ENCODE measurements at regions not wholly inside any gene's neighbourhood (a gene's known extent, or its start where the extent isn't known, plus 50 kb on each side); places are given as distances from the start of the nearest gene placed in this dataset.

GRCh38 chr7:26034391-26034790 is 117.6 kb upstream of the NFE2L3 start:
- no peaks in the 10 kb centered on the region for H3K4me1 ChIP-seq (ENCODE audit: control insufficient read depth in 3 of 3, insufficient read depth in 3 of 3, low read length in 3 of 3)
- H3K36me3 ChIP-seq (ENCODE audit: control insufficient read depth in 3 of 3, insufficient read depth in 3 of 3, low read length in 3 of 3), result no peaks in the 10 kb centered on the region
- no peak overlapping the region for H3K4me3 ChIP-seq (ENCODE audit: low read length in 3 of 3)
- H3K9ac ChIP-seq (ENCODE audit: low read depth in 1 of 3, low read length in 3 of 3), result no peak overlapping the region
- peaks cover 0 to 7% (median 0%) of the 10 kb centered on the region in 3 donors for H3K27me3 ChIP-seq (ENCODE audit: control insufficient read depth in 3 of 3, insufficient read depth in 3 of 3, low read length in 3 of 3)
- no peaks in the 10 kb centered on the region for H3K9me3 ChIP-seq (ENCODE audit: control insufficient read depth in 3 of 3, low read length in 3 of 3)
- H3K27ac ChIP-seq (ENCODE audit: low read depth, low read length), result no peak overlapping the region

- Histone ChIP-seq H3K4me3 (ENCODE audit: low read length in 3 of 3) (no peak overlapping the region), H3K27me3 (ENCODE audit: control insufficient read depth in 3 of 3, insufficient read depth in 3 of 3, low read length in 3 of 3) (peaks cover 3 to 17% (median 7%) of the 10 kb centered on the region in 3 donors), H3K36me3 (ENCODE audit: control insufficient read depth in 3 of 3, insufficient read depth in 3 of 3, low read length in 3 of 3) (no peaks in the 10 kb centered on the region), H3K9me3 (ENCODE audit: control insufficient read depth in 3 of 3, low read length in 3 of 3) (no peaks in the 10 kb centered on the region), H3K9ac (ENCODE audit: low read depth in 1 of 3, low read length in 3 of 3) (no peak overlapping the region), H3K4me1 (ENCODE audit: control insufficient read depth in 3 of 3, insufficient read depth in 3 of 3, low read length in 3 of 3) (no peaks in the 10 kb centered on the region), H3K27ac (ENCODE audit: low read depth, low read length) (no peak overlapping the region)
Observed at GRCh38 chr7:26035552-26035951, 116.4 kb upstream of the NFE2L3 start.

DNA sequence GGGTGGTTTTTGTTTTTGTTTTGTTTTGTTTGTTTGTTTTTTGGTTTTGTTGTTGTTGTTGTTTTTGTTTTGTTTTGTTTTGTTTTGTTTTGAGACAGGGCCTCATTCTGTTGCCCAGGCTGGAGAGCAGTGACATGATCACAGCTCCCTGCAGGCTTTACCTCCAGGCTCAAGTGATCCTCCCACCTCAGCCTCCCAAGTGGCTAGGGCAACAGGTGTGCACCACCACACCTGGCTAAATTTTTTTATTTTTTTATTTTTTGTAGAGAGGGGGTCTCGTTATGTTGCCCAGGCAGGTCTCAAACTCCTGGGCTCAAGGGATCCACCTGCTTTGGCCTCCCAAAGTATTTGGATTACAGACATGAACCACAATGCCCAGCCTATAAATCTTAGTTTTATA is 115.9 kb upstream of the NFE2L3 start:
- Histone ChIP-seq H3K9ac (ENCODE audit: low read depth in 1 of 3, low read length in 3 of 3) (no peak overlapping the region), H3K4me1 (ENCODE audit: control insufficient read depth in 3 of 3, insufficient read depth in 3 of 3, low read length in 3 of 3) (no peaks in the 10 kb centered on the region), H3K27me3 (ENCODE audit: control insufficient read depth in 3 of 3, insufficient read depth in 3 of 3, low read length in 3 of 3) (peaks cover 3 to 17% (median 7%) of the 10 kb centered on the region in 3 donors), H3K36me3 (ENCODE audit: control insufficient read depth in 3 of 3, insufficient read depth in 3 of 3, low read length in 3 of 3) (no peaks in the 10 kb centered on the region), H3K4me3 (ENCODE audit: low read length in 3 of 3) (no peak overlapping the region), H3K27ac (ENCODE audit: low read depth, low read length) (no peak overlapping the region), H3K9me3 (ENCODE audit: control insufficient read depth in 3 of 3, low read length in 3 of 3) (no peaks in the 10 kb centered on the region)

GRCh38 chr7:26038201-26038990 is 113.6 kb upstream of the NFE2L3 start:
- Histone ChIP-seq H3K9me3 (ENCODE audit: control insufficient read depth in 3 of 3, low read length in 3 of 3) (no peaks in the 10 kb centered on the region), H3K9ac (ENCODE audit: low read depth in 1 of 3, low read length in 3 of 3) (no peak overlapping the region), H3K36me3 (ENCODE audit: control insufficient read depth in 3 of 3, insufficient read depth in 3 of 3, low read length in 3 of 3) (no peaks in the 10 kb centered on the region), H3K4me3 (ENCODE audit: low read length in 3 of 3) (no peak overlapping the region), H3K27me3 (ENCODE audit: control insufficient read depth in 3 of 3, insufficient read depth in 3 of 3, low read length in 3 of 3) (peaks cover 3 to 23% (median 7%) of the 10 kb centered on the region in 3 donors), H3K27ac (ENCODE audit: low read depth, low read length) (no peak overlapping the region), H3K4me1 (ENCODE audit: control insufficient read depth in 3 of 3, insufficient read depth in 3 of 3, low read length in 3 of 3) (no peaks in the 10 kb centered on the region)

- H3K9me3 ChIP-seq (ENCODE audit: control insufficient read depth in 3 of 3, low read length in 3 of 3), result no peaks in the 10 kb centered on the region
- no peak overlapping the region for H3K27ac ChIP-seq (ENCODE audit: low read depth, low read length)
- H3K9ac ChIP-seq (ENCODE audit: low read depth in 1 of 3, low read length in 3 of 3), result no peak overlapping the region
- peaks cover 3 to 23% (median 7%) of the 10 kb centered on the region in 3 donors for H3K27me3 ChIP-seq (ENCODE audit: control insufficient read depth in 3 of 3, insufficient read depth in 3 of 3, low read length in 3 of 3)
- H3K4me1 ChIP-seq (ENCODE audit: control insufficient read depth in 3 of 3, insufficient read depth in 3 of 3, low read length in 3 of 3), result no peaks in the 10 kb centered on the region
- H3K36me3 ChIP-seq (ENCODE audit: control insufficient read depth in 3 of 3, insufficient read depth in 3 of 3, low read length in 3 of 3), result no peaks in the 10 kb centered on the region
- no peak overlapping the region for H3K4me3 ChIP-seq (ENCODE audit: low read length in 3 of 3)
Observed at GRCh38 chr7:26040085-26040484, 111.9 kb upstream of the NFE2L3 start.

DNA sequence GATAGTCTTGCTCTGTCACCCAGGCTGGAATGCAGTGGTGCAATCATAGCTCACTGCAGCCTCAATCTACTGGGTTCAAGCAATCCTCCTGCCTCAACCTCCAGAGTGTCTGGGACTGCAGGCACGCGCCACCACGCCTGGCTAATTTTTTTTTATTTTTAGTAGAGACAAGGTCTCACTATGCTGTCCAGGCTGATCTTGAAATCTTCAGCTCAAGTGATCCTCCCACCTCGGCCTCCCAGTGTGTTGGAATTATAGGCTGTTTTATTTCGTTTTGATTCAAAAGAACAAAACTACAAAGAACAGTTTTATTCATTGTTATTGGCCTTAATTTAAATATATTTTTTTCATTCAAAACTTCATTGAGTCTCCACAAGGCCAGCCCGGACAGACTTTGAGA is 109.8 kb upstream of the NFE2L3 start:
- H3K4me3 ChIP-seq (ENCODE audit: low read length in 3 of 3), result no peak overlapping the region
- no peaks in the 10 kb centered on the region for H3K4me1 ChIP-seq (ENCODE audit: control insufficient read depth in 3 of 3, insufficient read depth in 3 of 3, low read length in 3 of 3)
- H3K9ac ChIP-seq (ENCODE audit: low read depth in 1 of 3, low read length in 3 of 3), result no peak overlapping the region
- no peaks in the 10 kb centered on the region for H3K36me3 ChIP-seq (ENCODE audit: control insufficient read depth in 3 of 3, insufficient read depth in 3 of 3, low read length in 3 of 3)
- H3K27me3 ChIP-seq (ENCODE audit: control insufficient read depth in 3 of 3, insufficient read depth in 3 of 3, low read length in 3 of 3), result peaks cover 3 to 23% (median 7%) of the 10 kb centered on the region in 3 donors
- no peak overlapping the region for H3K27ac ChIP-seq (ENCODE audit: low read depth, low read length)
- H3K9me3 ChIP-seq (ENCODE audit: control insufficient read depth in 3 of 3, low read length in 3 of 3), result no peaks in the 10 kb centered on the region

DNA sequence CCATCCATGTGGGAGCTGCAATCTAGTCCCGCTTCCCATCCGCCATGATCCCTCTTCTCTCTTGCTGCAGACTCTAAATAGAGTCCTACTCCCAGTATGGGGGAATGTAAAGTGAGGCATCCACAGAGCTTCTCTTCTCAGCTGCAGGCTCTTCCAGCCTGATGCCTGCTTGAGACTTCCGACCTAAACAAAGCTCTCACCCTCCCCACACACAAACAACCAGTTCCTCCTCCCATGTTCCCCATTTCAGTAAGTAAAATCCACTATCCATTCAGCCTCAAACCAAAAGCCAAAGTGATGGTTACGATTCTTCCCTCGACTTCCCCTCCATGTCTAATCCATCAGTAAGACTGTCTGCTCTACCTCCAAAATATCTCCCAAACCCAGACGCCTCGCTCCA is 108.2 kb upstream of the NFE2L3 start:
- Histone ChIP-seq H3K27ac (ENCODE audit: low read depth, low read length) (no peak overlapping the region), H3K9me3 (ENCODE audit: control insufficient read depth in 3 of 3, low read length in 3 of 3) (no peaks in the 10 kb centered on the region), H3K36me3 (ENCODE audit: control insufficient read depth in 3 of 3, insufficient read depth in 3 of 3, low read length in 3 of 3) (no peaks in the 10 kb centered on the region), H3K4me3 (ENCODE audit: low read length in 3 of 3) (no peak overlapping the region), H3K9ac (ENCODE audit: low read depth in 1 of 3, low read length in 3 of 3) (no peak overlapping the region), H3K4me1 (ENCODE audit: control insufficient read depth in 3 of 3, insufficient read depth in 3 of 3, low read length in 3 of 3) (no peaks in the 10 kb centered on the region), H3K27me3 (ENCODE audit: control insufficient read depth in 3 of 3, insufficient read depth in 3 of 3, low read length in 3 of 3) (peaks cover 3 to 18% (median 7%) of the 10 kb centered on the region in 3 donors)

- H3K9ac ChIP-seq (ENCODE audit: low read depth in 1 of 3, low read length in 3 of 3), result no peak overlapping the region
- no peaks in the 10 kb centered on the region for H3K9me3 ChIP-seq (ENCODE audit: control insufficient read depth in 3 of 3, low read length in 3 of 3)
- no peak overlapping the region for H3K27ac ChIP-seq (ENCODE audit: low read depth, low read length)
- peaks cover 3 to 18% (median 7%) of the 10 kb centered on the region in 3 donors for H3K27me3 ChIP-seq (ENCODE audit: control insufficient read depth in 3 of 3, insufficient read depth in 3 of 3, low read length in 3 of 3)
- H3K4me1 ChIP-seq (ENCODE audit: control insufficient read depth in 3 of 3, insufficient read depth in 3 of 3, low read length in 3 of 3), result no peaks in the 10 kb centered on the region
- no peaks in the 10 kb centered on the region for H3K36me3 ChIP-seq (ENCODE audit: control insufficient read depth in 3 of 3, insufficient read depth in 3 of 3, low read length in 3 of 3)
- H3K4me3 ChIP-seq (ENCODE audit: low read length in 3 of 3), result no peak overlapping the region
Observed at GRCh38 chr7:26044320-26044719, 107.7 kb upstream of the NFE2L3 start.

GRCh38 chr7:26046150-26046549 is 105.8 kb upstream of the NFE2L3 start:
- H3K27ac ChIP-seq (ENCODE audit: low read depth, low read length), result no peak overlapping the region
- no peaks in the 10 kb centered on the region for H3K4me1 ChIP-seq (ENCODE audit: control insufficient read depth in 3 of 3, insufficient read depth in 3 of 3, low read length in 3 of 3)
- no peaks in the 10 kb centered on the region for H3K9me3 ChIP-seq (ENCODE audit: control insufficient read depth in 3 of 3, low read length in 3 of 3)
- no peak overlapping the region for H3K4me3 ChIP-seq (ENCODE audit: low read length in 3 of 3)
- H3K27me3 ChIP-seq (ENCODE audit: control insufficient read depth in 3 of 3, insufficient read depth in 3 of 3, low read length in 3 of 3), result peaks cover 0 to 8% (median 0%) of the 10 kb centered on the region in 3 donors
- H3K9ac ChIP-seq (ENCODE audit: low read depth in 1 of 3, low read length in 3 of 3), result no peak overlapping the region
- H3K36me3 ChIP-seq (ENCODE audit: control insufficient read depth in 3 of 3, insufficient read depth in 3 of 3, low read length in 3 of 3), result no peaks in the 10 kb centered on the region

GRCh38 chr7:26046878-26047277 is 105.1 kb upstream of the NFE2L3 start:
- Histone ChIP-seq H3K27me3 (ENCODE audit: control insufficient read depth in 3 of 3, insufficient read depth in 3 of 3, low read length in 3 of 3) (peaks cover 0 to 5% (median 0%) of the 10 kb centered on the region in 3 donors), H3K27ac (ENCODE audit: low read depth, low read length) (no peak overlapping the region), H3K4me1 (ENCODE audit: control insufficient read depth in 3 of 3, insufficient read depth in 3 of 3, low read length in 3 of 3) (no peaks in the 10 kb centered on the region), H3K36me3 (ENCODE audit: control insufficient read depth in 3 of 3, insufficient read depth in 3 of 3, low read length in 3 of 3) (no peaks in the 10 kb centered on the region), H3K9ac (ENCODE audit: low read depth in 1 of 3, low read length in 3 of 3) (no peak overlapping the region), H3K9me3 (ENCODE audit: control insufficient read depth in 3 of 3, low read length in 3 of 3) (no peaks in the 10 kb centered on the region), H3K4me3 (ENCODE audit: low read length in 3 of 3) (no peak overlapping the region)
